Uterus (tissue), 3 donors: ENCODE measurements at regions not wholly inside any gene's neighbourhood (a gene's known extent, or its start where the extent isn't known, plus 50 kb on each side); places are given as distances from the start of the nearest gene placed in this dataset.

Source experiments
- DNase-seq, 2 donors: peaks; one replicate each; pipeline ENCODE4 v3.0.0-alpha.2; 2019 to 2020
- H3K27ac ChIP-seq, 2 donors: fragments of 200-600 bp; sonication (generic); 1 replicate in 1 of 2; 2 replicates in 1 of 2; pipeline ENCODE4 v1.5.1; 2016 to 2018
- H3K27me3 ChIP-seq, 2 donors: fragments of 200-600 bp; sonication (generic); one replicate each; pipeline ENCODE4 v1.5.1; 2018 to 2019; ENCODE audit warnings: control low read depth in 1 of 2
- H3K36me3 ChIP-seq, 2 donors: fragments of 200-600 bp; sonication (generic); one replicate each; pipeline ENCODE4 v1.5.1; 2019; ENCODE audit warnings: control low read depth in 1 of 2
- H3K4me1 ChIP-seq, 2 donors: fragments of 200-600 bp; sonication (generic); one replicate each; pipeline ENCODE4 v1.5.1; 2018 to 2019; ENCODE audit warnings: control low read depth in 1 of 2
- H3K4me3 ChIP-seq, 2 donors: fragments of 200-600 bp; sonication (generic); 1 replicate in 1 of 2; 2 replicates in 1 of 2; pipeline ENCODE4 v1.5.1; 2018 to 2019; ENCODE audit warnings: mild to moderate bottlenecking in 1 of 2
- H3K9me3 ChIP-seq, 2 donors: fragments of 200-600 bp; sonication (generic); one replicate each; pipeline ENCODE4 v1.5.1; 2019; ENCODE audit warnings: control low read depth in 1 of 2
- CTCF ChIP-seq, 4 experiments: fragments of 200-600 bp in 2 of 4; fragments of 450-650 bp in 2 of 4; sonication (generic) in 2 of 4; IDR thresholded peaks; one replicate each; pipeline ENCODE4 v1.5.1; 2016 to 2019; ENCODE audit warnings: antibody characterized with exemption in 4 of 4, mild to moderate bottlenecking in 2 of 4, moderate library complexity in 1 of 4
- POLR2A ChIP-seq, 2 donors: fragments of 450-650 bp; IDR thresholded peaks; one replicate each; pipeline ENCODE4 v1.6.1; 2016; ENCODE audit warnings: antibody characterized with exemption in 2 of 2, mild to moderate bottlenecking in 1 of 2, moderate library complexity in 1 of 2
- intact Hi-C: fragments of 100-400 bp; cut with DNase I; formaldehyde crosslinking; loops from one replicate; pipeline ENCODE4 v1.15.1; 2023; ENCODE audit warnings: low total_unique reads
- donor health status: DM: yes; HTN: yes; CAD: no.

DNA sequence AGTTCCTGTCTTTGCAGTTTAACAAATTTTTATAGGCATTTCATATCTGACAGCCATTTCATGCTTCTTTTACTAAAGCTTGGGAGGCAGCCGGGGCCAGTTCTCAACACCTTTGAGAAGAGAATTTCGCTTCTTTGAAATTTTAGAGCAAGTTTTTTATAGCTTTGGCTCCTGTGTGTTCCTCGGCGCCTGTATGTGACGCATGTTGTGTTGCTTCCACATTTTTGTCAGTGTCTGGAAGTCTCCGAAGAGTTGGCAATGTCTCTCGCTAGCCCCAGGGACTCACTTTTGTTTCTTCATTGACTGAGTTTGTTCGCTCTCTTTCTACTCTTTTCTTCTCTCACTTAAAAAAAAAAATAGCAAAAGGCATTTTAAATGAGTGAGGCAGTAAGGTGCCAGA, 386.9 kb upstream of the PLXNA2 start:
- Histone ChIP-seq H3K27ac (no peak overlapping the region), H3K4me1 (no peaks in the 10 kb centered on the region), H3K9me3 (no peaks in the 10 kb centered on the region), H3K36me3 (no peaks in the 10 kb centered on the region), H3K4me3 (no peak overlapping the region), H3K27me3 (no peaks in the 10 kb centered on the region)
- intact Hi-C loops, result no loop called here
- TF ChIP-seq CTCF (IDR thresholded peaks at IDR 0.05) (no peak), POLR2A (IDR thresholded peaks at IDR 0.05) (no peak)
- no peak for DNase-seq

GRCh38 chr1:208631506-208631905, 387.3 kb upstream of the PLXNA2 start:
- no peaks in the 10 kb centered on the region for H3K9me3 ChIP-seq
- no peaks in the 10 kb centered on the region for H3K4me1 ChIP-seq
- no peak for DNase-seq
- no peak overlapping the region for H3K27ac ChIP-seq
- no peaks in the 10 kb centered on the region for H3K36me3 ChIP-seq
- TF ChIP-seq CTCF (IDR thresholded peaks at IDR 0.05) (no peak), POLR2A (IDR thresholded peaks at IDR 0.05) (no peak)
- intact Hi-C loops, result no loop called here
- no peaks in the 10 kb centered on the region for H3K27me3 ChIP-seq
- no peak overlapping the region for H3K4me3 ChIP-seq

GRCh38 chr1:208634346-208635140, 390.4 kb upstream of the PLXNA2 start:
- Histone ChIP-seq H3K27ac (no peak overlapping the region), H3K36me3 (no peaks in the 10 kb centered on the region), H3K4me3 (no peak overlapping the region), H3K27me3 (no peaks in the 10 kb centered on the region), H3K4me1 (no peaks in the 10 kb centered on the region), H3K9me3 (no peaks in the 10 kb centered on the region)
- DNase-seq, result no peak
- no peak for TF ChIP-seq CTCF (IDR thresholded peaks at IDR 0.05)
- TF ChIP-seq POLR2A (IDR thresholded peaks at IDR 0.05), result no peak
- intact Hi-C loops, result no loop called here

GRCh38 chr1:208637181-208637580, 393.0 kb upstream of the PLXNA2 start:
- no peak for DNase-seq
- TF ChIP-seq CTCF (IDR thresholded peaks at IDR 0.05) (no peak), POLR2A (IDR thresholded peaks at IDR 0.05) (no peak)
- Histone ChIP-seq H3K36me3 (no peaks in the 10 kb centered on the region), H3K4me3 (no peak overlapping the region), H3K27me3 (peaks cover 0 to 9% of the 10 kb centered on the region in 2 donors), H3K9me3 (no peaks in the 10 kb centered on the region), H3K27ac (no peak overlapping the region), H3K4me1 (no peaks in the 10 kb centered on the region)
- intact Hi-C loops, result no loop called here

GRCh38 chr1:208639382-208639781, 395.2 kb upstream of the PLXNA2 start:
- peaks cover 0 to 9% of the 10 kb centered on the region in 2 donors for H3K27me3 ChIP-seq
- H3K9me3 ChIP-seq, result no peaks in the 10 kb centered on the region
- no peaks in the 10 kb centered on the region for H3K36me3 ChIP-seq
- intact Hi-C loops, result no loop called here
- no peak overlapping the region for H3K27ac ChIP-seq
- DNase-seq, result no peak
- H3K4me3 ChIP-seq, result no peak overlapping the region
- H3K4me1 ChIP-seq, result no peaks in the 10 kb centered on the region
- TF ChIP-seq CTCF (IDR thresholded peaks at IDR 0.05), result no peak
- TF ChIP-seq POLR2A (IDR thresholded peaks at IDR 0.05), result no peak
